ENCODE measurements at regions not wholly inside any gene's neighbourhood (a gene's known extent, or its start where the extent isn't known, plus 50 kb on each side); places are given as distances from the start of the nearest gene placed in this dataset.

- Histone ChIP-seq H4K20me1 (replicated peaks; ENCODE audit: control insufficient read depth, extremely low read depth, insufficient read depth, low read length) (no peaks in the 10 kb centered on the region), H3K79me2 (ENCODE audit: control insufficient read depth, insufficient read depth, low read length) (no peaks in the 10 kb centered on the region), H2AFZ (ENCODE audit: low read depth, low read length) (no peak overlapping the region), H3K4me1 (ENCODE audit: control insufficient read depth, extremely low read depth, insufficient read depth, low read length) (no peaks in the 10 kb centered on the region), H3K9me3 (replicated peaks; ENCODE audit: control insufficient read depth, insufficient read depth, low read length) (no peaks in the 10 kb centered on the region), H3K36me3 (ENCODE audit: control insufficient read depth in 2 of 2, extremely low read depth in 1 of 2, insufficient read depth in 2 of 2, low read length in 2 of 2) (no peaks in the 10 kb centered on the region), H3K27ac (ENCODE audit: insufficient read depth, low read depth, low read length) (no peak overlapping the region), H3K4me3 (replicated peaks in 1 of 3; ENCODE audit: insufficient read depth in 1 of 3, low read depth in 1 of 3, low read length in 3 of 3) (no peak overlapping the region), H3K27me3 (ENCODE audit: control insufficient read depth in 2 of 2, insufficient read depth in 2 of 2, low read length in 2 of 2) (no peaks in the 10 kb centered on the region), H3K9me1 (replicated peaks; ENCODE audit: control insufficient read depth, extremely low read depth, insufficient read depth, low read length) (no peaks in the 10 kb centered on the region), H3K4me2 (ENCODE audit: insufficient read depth, low read length) (no peak overlapping the region), H3K9ac (replicated peaks; ENCODE audit: extremely low read depth, insufficient read depth, low read length) (no peak overlapping the region)
- DNase-seq (ENCODE audit: low read depth, low spot score) (no peak), FAIRE-seq (no peak)
- CTCF ChIA-PET, result no interaction called here
- no peak for TF ChIP-seq MYC (IDR thresholded peaks at IDR 0.05; ENCODE audit: low read depth, low read length)
- TF ChIP-seq EZH2 (IDR thresholded peaks at IDR 0.05; ENCODE audit: borderline replicate concordance, low read depth, low read length, severe bottlenecking), result no peak
- TF ChIP-seq FOS (IDR thresholded peaks at IDR 0.05; ENCODE audit: borderline replicate concordance, insufficient read depth, low read length), result no peak
- no peak for TF ChIP-seq POLR2AphosphoS5 (IDR thresholded peaks at IDR 0.05; ENCODE audit: insufficient read depth, low read depth, low read length)
- TF ChIP-seq MAX (IDR thresholded peaks at IDR 0.05; ENCODE audit: insufficient read depth, insufficient read length), result no peak
- TF ChIP-seq POLR2A (IDR thresholded peaks at IDR 0.05; ENCODE audit: low read depth, low read length), result no peak
- TF ChIP-seq CTCF (IDR thresholded peaks at IDR 0.05; ENCODE audit: extremely low read depth in 1 of 2, insufficient read depth in 1 of 2, low read depth in 1 of 2, low read length in 2 of 2), result no peak
- no peak for TF ChIP-seq JUN (IDR thresholded peaks at IDR 0.05; ENCODE audit: borderline replicate concordance, insufficient read depth, insufficient read length, low read depth)
- TF ChIP-seq GATA2 (IDR thresholded peaks at IDR 0.05; ENCODE audit: insufficient read depth, insufficient read length, low read depth, low read length), result no peak
- no TSS peak for BruUV-seq (replicated peaks)
- POLR2A ChIA-PET, result no interaction called here
- dilution Hi-C loops (cut with MboI; ENCODE audit: extremely low pct_ligation_motif_present, low sequenced_read_pairs) (no loop called here), intact Hi-C loops (cut with micrococcal nuclease) (no loop called here)
These were observed 528.8 kb upstream of the PCDH20 start for GRCh38 chr13:61944329-61944929.

Data from endothelial cell of umbilical vein (primary cell).